SK-N-SH (cell line): ENCODE measurements at regions not wholly inside any gene's neighbourhood (a gene's known extent, or its start where the extent isn't known, plus 50 kb on each side); places are given as distances from the start of the nearest gene placed in this dataset.

Source experiments
- CTCF ChIA-PET: fragments of 300-600, 350-600 bp; formaldehyde crosslinking; extraction: SDS; loops from one replicate; lab custom pipeline; 2021; lab: Yijun Ruan, JAX
- POLR2A ChIA-PET: fragments of 350-600 bp; sonication (Branson Sonifier 250); formaldehyde crosslinking; extraction: SDS; loops from one replicate; lab custom pipeline; 2020; ENCODE audit warnings: antibody characterized with exemption, inconsistent platforms; lab: Yijun Ruan, JAX
- DNase-seq: peaks from one replicate; pipeline ENCODE4 v3.0.0; 2012
- H2AFZ ChIP-seq: fragments of 200-600 bp; sonication (generic); 2 replicates; pipeline ENCODE4 v1.8.1; 2016; ENCODE audit warnings: antibody characterized with exemption, mild to moderate bottlenecking, low read depth
- H3F3A ChIP-seq: fragments of 200-600 bp; sonication (generic); replicated peaks from 2 replicates; pipeline ENCODE3; 2016; ENCODE audit warnings: antibody characterized with exemption, mild to moderate bottlenecking; ENCODE audit not compliant: insufficient read depth
- H3K27ac ChIP-seq, 2 experiments: fragments of 200-500 bp in 1 of 2; fragments of 200-600 bp in 1 of 2; sonication (Bioruptor generic) in 1 of 2; sonication (generic), shearing (Covaris generic) in 1 of 2; 2 replicates each; pipeline versions ENCODE4 v1.5.1 to v1.6.1; 2014 to 2016; ENCODE audit warnings: low read depth in 2 of 2, inconsistent platforms in 1 of 2, low read length in 1 of 2, mild to moderate bottlenecking in 1 of 2, mixed read lengths in 1 of 2
- H3K27me3 ChIP-seq: fragments of 200-600 bp; sonication (generic), shearing (Covaris generic); 2 replicates; pipeline ENCODE4 v1.6.1; 2016; ENCODE audit warnings: mixed run types; ENCODE audit not compliant: insufficient read depth
- H3K36me3 ChIP-seq, 2 experiments: fragments of 200-500 bp in 1 of 2; fragments of 200-600 bp in 1 of 2; sonication (Bioruptor generic) in 1 of 2; sonication (generic) in 1 of 2; replicated peaks in 1 of 2; 2 replicates each; pipeline versions ENCODE3 to v1.5.1; 2014 to 2016; ENCODE audit warnings: low read length in 1 of 2, mild to moderate bottlenecking in 1 of 2; ENCODE audit not compliant: insufficient read depth in 2 of 2, control insufficient read depth in 1 of 2
- H3K4me1 ChIP-seq, 2 experiments: fragments of 200-500 bp in 1 of 2; fragments of 200-600 bp in 1 of 2; sonication (Bioruptor generic) in 1 of 2; sonication (generic), shearing (Covaris generic) in 1 of 2; 2 replicates each; pipeline versions ENCODE4 v1.5.1 to v1.6.1; 2014 to 2016; ENCODE audit warnings: low read depth in 1 of 2, low read length in 1 of 2, mixed run types in 1 of 2; ENCODE audit not compliant: insufficient read depth in 2 of 2, control insufficient read depth in 1 of 2
- H3K4me2 ChIP-seq: fragments of 200-600 bp; sonication (generic), shearing (Covaris generic); 2 replicates; pipeline ENCODE4 v1.6.1; 2017; ENCODE audit warnings: mixed run types
- H3K4me3 ChIP-seq, 2 experiments: fragments of 200-500 bp in 1 of 2; fragments of 200-600 bp in 1 of 2; sonication (Bioruptor generic) in 1 of 2; sonication (generic), shearing (Covaris generic) in 1 of 2; 2 replicates each; pipeline versions ENCODE4 v1.5.1 to v1.8.1; 2014 to 2016; ENCODE audit warnings: low read depth in 2 of 2, inconsistent platforms in 1 of 2, low read length in 1 of 2, mild to moderate bottlenecking in 1 of 2, mixed read lengths in 1 of 2, moderate library complexity in 1 of 2
- H3K79me2 ChIP-seq: fragments of 200-600 bp; sonication (generic); 2 replicates; pipeline ENCODE4 v1.8.1; 2017; ENCODE audit warnings: mild to moderate bottlenecking; ENCODE audit not compliant: insufficient read depth
- H3K9ac ChIP-seq: fragments of 200-600 bp; sonication (generic); 2 replicates; pipeline ENCODE4 v1.6.1; 2017; ENCODE audit warnings: mixed run types
- H3K9me2 ChIP-seq: fragments of 200-600 bp; sonication (generic); 2 replicates; pipeline ENCODE4 v1.6.1; 2017; ENCODE audit warnings: mixed run types
- H3K9me3 ChIP-seq: fragments of 200-600 bp; sonication (generic); 2 replicates; pipeline ENCODE4 v1.6.1; 2017; ENCODE audit warnings: mixed run types, mild to moderate bottlenecking, moderate library complexity
- H4K20me1 ChIP-seq: fragments of 200-600 bp; sonication (generic); 2 replicates; pipeline ENCODE4 v1.6.1; 2017; ENCODE audit warnings: mild to moderate bottlenecking, mixed run types; ENCODE audit not compliant: insufficient read depth
- EP300 ChIP-seq, 2 experiments: IDR thresholded peaks; 2 replicates each; pipeline versions ENCODE4 v1.4.0 to v1.6.1; 2012; ENCODE audit warnings: borderline replicate concordance in 1 of 2, low read depth in 1 of 2, low read length in 1 of 2
- EZH2phosphoT487 ChIP-seq: fragments of 200-600 bp; sonication (generic); IDR thresholded peaks from 2 replicates; pipeline ENCODE4 v1.6.1; 2017; ENCODE audit warnings: low read depth, mixed run types, mild to moderate bottlenecking, antibody characterized with exemption, moderate library complexity, borderline replicate concordance
- FOXJ3 ChIP-seq: sonication (generic); formaldehyde crosslinking; IDR thresholded peaks from 2 replicates; pipeline ENCODE4 v1.5.1; 2020; ENCODE audit warnings: mild to moderate bottlenecking, missing genetic modification reagents
- GABPA ChIP-seq: IDR thresholded peaks from 2 replicates; pipeline ENCODE4 v1.4.0; 2012; ENCODE audit warnings: low read depth, mild to moderate bottlenecking
- MXI1 ChIP-seq: IDR thresholded peaks from 2 replicates; pipeline ENCODE4 v1.6.1; 2012; ENCODE audit warnings: mild to moderate bottlenecking, low read depth, low read length, improper control_type of control experiment
- RCOR1 ChIP-seq: fragments of 150-350 bp; IDR thresholded peaks from 2 replicates; pipeline ENCODE4 v1.6.1; 2017; ENCODE audit warnings: antibody characterized with exemption, low read length
- RXRA ChIP-seq: IDR thresholded peaks from 2 replicates; pipeline ENCODE4 v1.4.0; 2012; ENCODE audit warnings: low read depth, mild to moderate bottlenecking, borderline replicate concordance
- SIN3A ChIP-seq: IDR thresholded peaks from 2 replicates; pipeline ENCODE4 v1.6.1; 2012; ENCODE audit warnings: low read depth, mild to moderate bottlenecking, low read length, moderate library complexity, borderline replicate concordance
- SMC3 ChIP-seq: IDR thresholded peaks from 2 replicates; pipeline ENCODE4 v1.6.1; 2012; ENCODE audit warnings: low read depth, low read length, improper control_type of control experiment
- TAF1 ChIP-seq: IDR thresholded peaks from 2 replicates; pipeline ENCODE4 v1.6.1; 2012; ENCODE audit warnings: low read depth, mild to moderate bottlenecking, low read length, moderate library complexity, borderline replicate concordance
- YY1 ChIP-seq: IDR thresholded peaks from 2 replicates; pipeline ENCODE4 v1.4.0; 2012; ENCODE audit warnings: low read depth, mild to moderate bottlenecking
- WGBS: methylation state at CpG from one replicate; pipeline ENCODE4 v1.1.6; 2017; ENCODE audit warnings: low lambda C conversion rate; 5-methylcytosine and 5-hydroxymethylcytosine counted together
- TF ChIP-seq, protein P1 (sequence below): fragments of 200-600 bp; sonication (generic); IDR thresholded peaks from 2 replicates; pipeline ENCODE4 v1.6.1; 2017; ENCODE audit warnings: antibody characterized with exemption, mild to moderate bottlenecking, moderate library complexity
- TF ChIP-seq, protein P2 (sequence below): IDR thresholded peaks from 2 replicates; pipeline ENCODE4 v1.4.0; 2012; ENCODE audit warnings: low read depth, borderline replicate concordance
- TF ChIP-seq, protein P3 (sequence below): fragments of 150-350 bp; IDR thresholded peaks from 2 replicates; pipeline ENCODE4 v1.6.1; 2017; ENCODE audit warnings: antibody characterized with exemption, low read length, low read depth, borderline replicate concordance
- TF ChIP-seq, protein P4 (sequence below): IDR thresholded peaks from 2 replicates; pipeline ENCODE4 v1.4.0; 2012; ENCODE audit warnings: low read depth
- TF ChIP-seq, protein P5 (sequence below): IDR thresholded peaks from 2 replicates; pipeline ENCODE4; 2012

DNA sequence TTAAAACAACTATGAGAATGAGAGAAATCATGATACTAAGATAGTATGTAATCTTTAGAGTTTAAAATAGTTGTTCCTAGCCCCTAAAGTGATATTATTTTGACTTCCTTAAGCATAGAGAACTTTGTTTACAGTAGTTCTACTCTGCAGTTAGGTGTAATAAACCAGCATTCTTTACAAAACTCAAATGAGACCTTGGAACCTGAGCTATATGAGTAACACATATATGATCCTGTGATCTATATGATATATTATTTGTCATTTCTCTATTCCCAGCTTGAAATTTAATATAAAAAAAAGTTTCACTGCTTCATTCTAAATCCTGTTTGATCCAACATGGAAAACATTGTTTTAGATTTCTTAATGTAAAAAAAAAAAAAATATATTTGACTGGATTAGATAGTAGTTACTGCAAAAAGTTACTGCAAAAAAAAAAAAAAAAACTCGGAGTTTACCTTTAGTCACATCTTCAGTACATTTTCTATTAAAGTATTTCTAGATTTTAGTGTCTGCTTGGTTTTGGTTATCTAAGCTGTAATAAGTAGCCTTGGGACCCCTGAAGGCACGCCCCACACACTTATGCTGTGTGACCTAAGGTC lies 463.8 kb downstream of the USP25 start:
- Histone ChIP-seq H3K27ac (no peak overlapping the region), H2AFZ (no peak overlapping the region), H3K4me2 (no peak overlapping the region), H3K4me3 (no peak overlapping the region), H3K9me3 (no peaks in the 10 kb centered on the region), H3K36me3 (no peaks in the 10 kb centered on the region), H3K4me1 (no peaks in the 10 kb centered on the region; a peak in 1 of 4 replicates), H3K9ac (no peak overlapping the region), H4K20me1 (no peaks in the 10 kb centered on the region), H3F3A (no peaks in the 10 kb centered on the region), H3K79me2 (no peaks in the 10 kb centered on the region), H3K9me2 (no peaks in the 10 kb centered on the region), H3K27me3 (no peaks in the 10 kb centered on the region)
- 26% methylated on average over 2 of the region's 2 CpGs for WGBS
- ChIA-PET CTCF (interaction anchor here (0.9 to 1.3 kb wide), 2 partner anchors 13 to 25 kb away, joined by 3 to 4 read pairs; no protein-coding TSS in a partner anchor), POLR2A (no interaction called here)
- no peak for DNase-seq
- TF ChIP-seq RXRA (no peak), EZH2phosphoT487 (no peak), GABPA (no peak), RCOR1 (no peak), SIN3A (no peak), YY1 (no peak), FOXJ3 (CRISPR knock-in tag) (no peak), SMC3 (no peak), MXI1 (no peak), TAF1 (no peak), EP300 (IDR thresholded peaks at IDR 0.05; ENCODE audit: borderline replicate concordance in 1 of 2, low read depth in 1 of 2, low read length in 1 of 2) (no peak)
- TF ChIP-seq, protein P1, sequence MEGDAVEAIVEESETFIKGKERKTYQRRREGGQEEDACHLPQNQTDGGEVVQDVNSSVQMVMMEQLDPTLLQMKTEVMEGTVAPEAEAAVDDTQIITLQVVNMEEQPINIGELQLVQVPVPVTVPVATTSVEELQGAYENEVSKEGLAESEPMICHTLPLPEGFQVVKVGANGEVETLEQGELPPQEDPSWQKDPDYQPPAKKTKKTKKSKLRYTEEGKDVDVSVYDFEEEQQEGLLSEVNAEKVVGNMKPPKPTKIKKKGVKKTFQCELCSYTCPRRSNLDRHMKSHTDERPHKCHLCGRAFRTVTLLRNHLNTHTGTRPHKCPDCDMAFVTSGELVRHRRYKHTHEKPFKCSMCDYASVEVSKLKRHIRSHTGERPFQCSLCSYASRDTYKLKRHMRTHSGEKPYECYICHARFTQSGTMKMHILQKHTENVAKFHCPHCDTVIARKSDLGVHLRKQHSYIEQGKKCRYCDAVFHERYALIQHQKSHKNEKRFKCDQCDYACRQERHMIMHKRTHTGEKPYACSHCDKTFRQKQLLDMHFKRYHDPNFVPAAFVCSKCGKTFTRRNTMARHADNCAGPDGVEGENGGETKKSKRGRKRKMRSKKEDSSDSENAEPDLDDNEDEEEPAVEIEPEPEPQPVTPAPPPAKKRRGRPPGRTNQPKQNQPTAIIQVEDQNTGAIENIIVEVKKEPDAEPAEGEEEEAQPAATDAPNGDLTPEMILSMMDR = no peak
- TF ChIP-seq, protein P2, sequence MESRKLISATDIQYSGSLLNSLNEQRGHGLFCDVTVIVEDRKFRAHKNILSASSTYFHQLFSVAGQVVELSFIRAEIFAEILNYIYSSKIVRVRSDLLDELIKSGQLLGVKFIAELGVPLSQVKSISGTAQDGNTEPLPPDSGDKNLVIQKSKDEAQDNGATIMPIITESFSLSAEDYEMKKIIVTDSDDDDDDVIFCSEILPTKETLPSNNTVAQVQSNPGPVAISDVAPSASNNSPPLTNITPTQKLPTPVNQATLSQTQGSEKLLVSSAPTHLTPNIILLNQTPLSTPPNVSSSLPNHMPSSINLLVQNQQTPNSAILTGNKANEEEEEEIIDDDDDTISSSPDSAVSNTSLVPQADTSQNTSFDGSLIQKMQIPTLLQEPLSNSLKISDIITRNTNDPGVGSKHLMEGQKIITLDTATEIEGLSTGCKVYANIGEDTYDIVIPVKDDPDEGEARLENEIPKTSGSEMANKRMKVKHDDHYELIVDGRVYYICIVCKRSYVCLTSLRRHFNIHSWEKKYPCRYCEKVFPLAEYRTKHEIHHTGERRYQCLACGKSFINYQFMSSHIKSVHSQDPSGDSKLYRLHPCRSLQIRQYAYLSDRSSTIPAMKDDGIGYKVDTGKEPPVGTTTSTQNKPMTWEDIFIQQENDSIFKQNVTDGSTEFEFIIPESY = no peak
- TF ChIP-seq, protein P3, sequence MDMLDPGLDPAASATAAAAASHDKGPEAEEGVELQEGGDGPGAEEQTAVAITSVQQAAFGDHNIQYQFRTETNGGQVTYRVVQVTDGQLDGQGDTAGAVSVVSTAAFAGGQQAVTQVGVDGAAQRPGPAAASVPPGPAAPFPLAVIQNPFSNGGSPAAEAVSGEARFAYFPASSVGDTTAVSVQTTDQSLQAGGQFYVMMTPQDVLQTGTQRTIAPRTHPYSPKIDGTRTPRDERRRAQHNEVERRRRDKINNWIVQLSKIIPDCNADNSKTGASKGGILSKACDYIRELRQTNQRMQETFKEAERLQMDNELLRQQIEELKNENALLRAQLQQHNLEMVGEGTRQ = no peak
- TF ChIP-seq, protein P4, sequence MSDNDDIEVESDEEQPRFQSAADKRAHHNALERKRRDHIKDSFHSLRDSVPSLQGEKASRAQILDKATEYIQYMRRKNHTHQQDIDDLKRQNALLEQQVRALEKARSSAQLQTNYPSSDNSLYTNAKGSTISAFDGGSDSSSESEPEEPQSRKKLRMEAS = no peak
- TF ChIP-seq, protein P5, sequence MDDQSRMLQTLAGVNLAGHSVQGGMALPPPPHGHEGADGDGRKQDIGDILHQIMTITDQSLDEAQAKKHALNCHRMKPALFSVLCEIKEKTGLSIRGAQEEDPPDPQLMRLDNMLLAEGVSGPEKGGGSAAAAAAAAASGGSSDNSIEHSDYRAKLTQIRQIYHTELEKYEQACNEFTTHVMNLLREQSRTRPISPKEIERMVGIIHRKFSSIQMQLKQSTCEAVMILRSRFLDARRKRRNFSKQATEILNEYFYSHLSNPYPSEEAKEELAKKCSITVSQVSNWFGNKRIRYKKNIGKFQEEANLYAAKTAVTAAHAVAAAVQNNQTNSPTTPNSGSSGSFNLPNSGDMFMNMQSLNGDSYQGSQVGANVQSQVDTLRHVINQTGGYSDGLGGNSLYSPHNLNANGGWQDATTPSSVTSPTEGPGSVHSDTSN = no peak
